GM21515 (cell line): ENCODE measurements at regions not wholly inside any gene's neighbourhood (a gene's known extent, or its start where the extent isn't known, plus 50 kb on each side); places are given as distances from the start of the nearest gene placed in this dataset.

ENCODE experiments used
- ATAC-seq: cut with Tn5 transposase; IDR thresholded peaks from one replicate; pipeline ENCODE4 v1.9.1; 2021; ENCODE audit not compliant: unreplicated experiment

DNA sequence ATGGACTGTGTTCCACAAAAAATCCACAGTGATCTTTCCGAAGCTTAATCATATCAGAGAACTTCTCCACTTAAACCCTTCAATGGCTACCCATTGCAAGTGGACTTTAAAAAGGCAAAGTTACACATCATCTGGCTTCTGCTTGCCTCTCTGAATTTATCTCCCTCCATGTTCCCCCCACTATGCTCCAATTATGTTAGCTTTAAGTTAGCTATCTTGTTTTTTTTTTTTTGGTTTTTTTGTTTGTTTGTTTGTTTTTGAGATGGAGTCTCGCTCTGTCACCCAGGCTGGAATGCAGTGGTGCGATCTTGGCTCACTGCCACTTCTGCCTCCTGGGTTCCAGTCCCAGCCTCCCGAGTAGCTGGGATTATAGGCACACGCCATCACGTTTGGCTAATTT is 166.4 kb upstream of the ADGRL2 start:
- no peak for ATAC-seq

- no peak for ATAC-seq
Observed at GRCh38 chr1:81619156-81619555, 181.6 kb upstream of the ADGRL2 start.

DNA sequence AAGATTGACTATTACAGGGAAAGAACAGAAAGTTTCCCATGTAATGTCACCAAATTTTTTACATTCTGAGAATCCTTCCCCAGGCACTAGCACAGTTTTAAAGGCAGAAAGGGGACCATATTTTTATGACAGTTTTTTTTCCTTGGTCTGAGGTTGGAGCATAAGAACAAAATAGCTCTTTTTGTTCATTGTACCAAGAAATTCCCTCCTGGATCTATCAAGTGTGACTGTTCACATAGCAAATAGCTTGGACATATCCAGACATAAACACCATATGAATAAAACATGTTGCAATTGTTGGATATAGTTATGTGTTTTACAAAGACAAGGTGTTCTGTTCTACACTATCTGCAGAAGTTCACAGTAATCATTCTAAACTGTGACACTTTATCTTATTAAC is 182.4 kb upstream of the ADGRL2 start:
- ATAC-seq: no peak

DNA sequence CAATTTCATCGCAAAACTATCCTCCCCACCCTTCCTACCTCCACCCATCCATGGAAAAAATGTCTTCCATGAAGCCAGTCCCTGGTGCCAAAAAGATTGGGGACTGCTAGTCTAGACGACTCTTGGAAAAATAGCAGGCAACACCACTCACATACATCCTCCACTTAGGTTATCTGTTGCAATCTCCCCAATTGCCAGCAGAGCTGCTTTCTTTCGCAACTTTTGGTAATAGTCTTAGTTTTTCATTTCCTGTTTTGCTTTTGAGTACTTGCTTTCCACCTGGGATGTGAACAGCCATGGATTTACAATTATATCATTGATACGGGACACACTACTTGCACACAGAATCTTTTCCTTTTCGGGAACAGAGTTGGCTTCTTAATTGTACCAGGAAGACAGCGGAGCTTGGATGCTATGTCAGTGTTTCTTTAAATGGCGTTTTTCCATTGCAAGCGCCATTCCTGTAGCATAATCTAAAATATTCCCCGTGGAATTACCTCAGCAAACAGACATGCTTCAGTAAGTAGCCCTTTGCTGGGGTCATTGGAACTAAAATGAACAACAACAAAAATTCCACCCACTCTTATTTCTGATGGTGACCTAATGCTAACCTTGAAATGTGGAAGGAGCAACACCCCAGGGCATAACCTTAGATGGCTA is 183.3 kb upstream of the ADGRL2 start:
- ATAC-seq: no peak

GRCh38 chr1:81613803-81614202 is 186.9 kb upstream of the ADGRL2 start:
- no peak for ATAC-seq

- no peak for ATAC-seq
Observed at GRCh38 chr1:81607924-81608323, 192.8 kb upstream of the ADGRL2 start.

DNA sequence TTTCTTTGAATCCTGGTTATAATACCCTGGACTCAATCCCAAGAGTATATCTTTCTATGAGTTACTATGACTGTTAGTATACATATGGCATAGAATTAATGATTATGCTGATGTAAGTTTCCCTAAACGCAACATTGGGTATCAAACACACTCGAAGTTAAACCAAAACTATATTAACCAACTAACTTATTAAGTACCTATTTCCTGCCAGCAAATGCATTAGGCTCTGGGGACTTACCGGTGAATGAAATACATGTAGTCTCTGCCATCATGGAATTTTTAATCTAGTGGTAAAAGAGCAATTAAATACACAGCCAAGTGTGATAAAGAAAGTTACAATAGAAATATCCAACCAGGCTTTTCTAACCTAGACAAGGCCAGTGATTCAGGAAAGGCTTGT is 193.6 kb upstream of the ADGRL2 start:
- no peak for ATAC-seq

GRCh38 chr1:81606656-81607055 is 194.1 kb upstream of the ADGRL2 start:
- no peak for ATAC-seq

GRCh38 chr1:81605023-81605422 is 195.7 kb upstream of the ADGRL2 start:
- no peak for ATAC-seq

DNA sequence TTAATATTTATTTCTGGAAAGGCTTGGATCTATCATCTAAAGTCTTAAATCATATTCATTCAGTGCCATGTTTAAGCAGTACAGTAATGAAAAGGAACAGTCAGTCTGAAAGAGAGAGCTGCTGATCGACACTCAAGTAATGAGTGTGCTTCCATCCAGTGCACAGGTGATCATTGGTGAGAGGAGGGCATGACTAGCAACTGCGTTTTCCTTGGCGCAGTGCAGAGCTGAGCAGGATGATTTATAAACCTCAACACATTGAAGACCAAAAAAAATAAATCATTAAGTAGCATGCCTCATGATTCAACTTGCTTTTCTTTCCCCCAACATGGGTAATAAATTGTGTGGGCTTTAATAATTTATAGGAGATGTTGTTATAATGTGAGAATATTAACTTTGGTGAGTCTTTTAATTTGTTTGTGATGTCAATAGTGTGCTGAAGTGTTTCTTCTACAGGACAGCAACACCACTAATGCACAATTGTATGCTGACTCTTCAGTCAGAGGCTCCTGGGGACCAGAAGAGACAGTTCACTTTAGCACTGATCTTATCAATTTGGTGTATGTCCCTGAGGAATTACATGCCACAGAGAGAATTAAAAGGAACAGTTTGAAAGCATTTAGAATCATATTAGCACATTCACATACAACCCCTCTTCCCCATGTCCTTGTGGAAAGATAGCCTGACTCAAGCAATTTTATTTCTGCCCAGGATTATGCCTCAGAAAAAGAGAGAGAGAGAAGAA is 199.7 kb upstream of the ADGRL2 start:
- ATAC-seq: no peak

- no peak for ATAC-seq
Observed at GRCh38 chr1:81600363-81600762, 200.4 kb upstream of the ADGRL2 start.

- ATAC-seq: no peak
Observed at GRCh38 chr1:81598623-81599022, 202.1 kb upstream of the ADGRL2 start.

DNA sequence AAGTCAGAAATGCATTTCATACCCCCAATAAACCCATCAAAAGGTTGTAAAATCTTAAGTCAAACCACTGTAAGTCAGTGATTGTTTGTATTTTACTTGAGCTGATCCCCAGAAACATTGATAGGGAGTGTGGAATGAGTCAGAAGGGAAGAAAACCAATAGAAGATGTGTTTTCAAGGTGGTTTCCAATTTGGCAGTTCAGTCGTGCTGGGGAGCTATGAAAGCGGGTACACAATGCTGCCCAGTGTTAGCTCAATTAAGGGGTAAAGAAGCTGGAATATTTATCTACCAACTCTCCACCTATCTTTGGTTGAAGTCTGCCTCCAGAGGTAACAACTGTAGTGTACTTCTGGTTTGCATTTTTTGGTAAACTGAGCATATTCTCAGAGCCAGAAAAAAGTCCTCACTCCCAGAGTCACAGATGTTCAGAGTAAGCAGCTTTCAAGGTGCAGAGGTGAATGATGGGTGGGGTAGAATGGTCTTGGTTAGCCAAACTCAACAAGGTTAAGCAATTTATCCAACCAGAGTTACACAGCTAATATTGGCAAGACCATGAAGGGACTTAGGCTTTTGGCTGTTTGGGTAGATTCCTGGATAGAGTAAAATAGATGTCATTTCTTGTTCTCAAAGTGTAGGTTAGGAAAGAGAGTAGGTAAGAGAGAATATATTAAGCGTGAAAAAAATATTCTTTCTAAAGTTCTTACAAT is 202.9 kb upstream of the ADGRL2 start:
- ATAC-seq: no peak

- ATAC-seq: no peak
Observed at GRCh38 chr1:81596341-81596740, 204.4 kb upstream of the ADGRL2 start.

GRCh38 chr1:81594206-81594605 is 206.5 kb upstream of the ADGRL2 start:
- ATAC-seq: no peak

GRCh38 chr1:81592233-81592632 is 208.5 kb upstream of the ADGRL2 start:
- no peak for ATAC-seq

DNA sequence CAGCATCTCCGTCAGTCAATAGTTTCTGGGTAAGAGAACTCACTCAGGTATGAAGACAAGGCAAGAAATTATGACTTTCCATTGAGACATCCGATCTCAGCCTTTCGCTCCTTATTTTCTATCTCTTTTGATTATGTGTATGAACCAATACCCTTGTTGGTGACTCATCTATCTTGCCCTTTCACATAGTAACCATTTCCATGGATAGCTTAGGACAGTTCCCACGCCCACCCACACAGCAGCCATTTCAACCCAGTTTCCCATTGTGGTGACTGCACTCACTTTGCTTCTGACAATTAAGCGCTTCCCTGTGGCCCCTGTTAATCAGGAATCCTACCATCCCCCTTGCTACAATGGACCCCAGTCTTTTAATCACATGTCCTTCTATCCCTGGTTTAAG is 210.6 kb upstream of the ADGRL2 start:
- no peak for ATAC-seq

DNA sequence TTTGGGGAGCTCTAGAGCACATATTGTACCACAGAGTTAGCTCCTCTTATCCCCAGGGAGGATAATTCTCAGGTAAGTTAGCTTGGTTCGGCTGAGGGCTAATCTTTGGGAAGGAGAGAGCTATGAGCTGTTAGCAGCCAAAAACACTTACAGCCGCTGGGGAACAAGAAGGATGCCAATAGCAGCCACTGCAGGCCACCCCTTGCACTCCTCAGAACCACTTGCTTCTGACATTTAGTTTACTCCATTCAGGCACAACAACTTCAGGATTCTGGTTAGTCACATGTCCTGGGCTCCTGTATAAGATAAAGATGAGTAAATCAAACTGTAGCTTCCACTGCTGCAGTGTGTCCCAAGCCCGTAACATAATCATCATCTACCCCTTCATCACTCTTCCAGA is 212.6 kb upstream of the ADGRL2 start:
- ATAC-seq: no peak

- ATAC-seq: no peak
Observed at GRCh38 chr1:81587426-81587825, 213.3 kb upstream of the ADGRL2 start.

DNA sequence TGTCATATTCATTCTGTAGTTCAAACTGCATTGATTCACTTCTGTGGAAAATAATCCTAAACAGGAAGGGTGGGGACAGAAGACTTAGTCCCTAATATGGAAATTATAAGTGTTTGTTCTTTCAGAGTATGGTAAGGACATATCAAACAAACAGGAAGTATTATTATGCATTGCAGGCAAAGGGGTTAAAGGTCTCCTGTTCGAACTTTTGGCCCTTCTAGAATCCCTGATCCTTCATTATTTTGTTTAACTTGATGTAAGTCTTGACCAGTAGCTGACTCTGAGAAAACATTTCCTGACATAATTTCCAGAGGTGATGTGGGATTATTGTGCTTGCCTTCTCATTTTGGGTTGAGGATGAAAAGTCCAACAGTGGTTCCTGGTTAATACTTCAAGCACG is 215.4 kb upstream of the ADGRL2 start:
- ATAC-seq: no peak

DNA sequence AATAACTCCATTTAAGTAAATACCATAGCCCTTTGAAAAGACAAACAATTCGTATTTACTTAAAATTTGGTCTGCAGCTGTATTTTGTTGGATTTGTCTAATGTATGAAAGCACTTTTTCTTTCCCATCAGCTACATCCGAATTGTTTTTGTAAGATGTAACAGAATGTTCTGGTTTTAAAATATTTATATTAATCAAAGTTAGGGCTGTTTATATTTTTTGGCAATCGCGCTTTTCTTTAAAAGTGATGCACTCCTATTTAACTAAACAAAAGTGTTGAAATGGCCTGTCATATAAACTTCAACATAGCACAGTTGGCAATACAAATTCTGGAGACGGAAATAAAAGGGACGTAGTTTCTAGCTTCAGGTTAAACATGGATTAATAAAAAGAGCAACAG is 216.3 kb upstream of the ADGRL2 start:
- ATAC-seq: no peak

DNA sequence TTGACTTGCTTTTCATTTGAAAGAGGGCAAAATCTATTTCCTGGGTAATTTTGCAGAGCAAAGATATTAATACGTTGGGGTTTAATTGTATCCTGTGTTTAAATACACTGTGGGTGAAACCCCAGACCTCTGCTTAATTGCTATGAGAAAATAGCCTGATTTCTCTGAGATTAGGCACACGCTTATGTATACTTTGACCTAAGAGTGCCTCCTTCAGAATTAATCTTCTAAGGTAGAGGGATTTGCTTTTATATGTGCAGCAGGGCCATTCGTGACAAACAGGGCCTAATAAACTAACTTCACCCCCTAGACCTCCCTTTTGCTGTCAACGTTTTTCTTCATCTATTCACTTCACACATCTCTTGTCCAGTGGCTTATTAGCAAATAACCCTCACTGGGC is 216.9 kb upstream of the ADGRL2 start:
- no peak for ATAC-seq
